ENCODE measurements at regions not wholly inside any gene's neighbourhood (a gene's known extent, or its start where the extent isn't known, plus 50 kb on each side); places are given as distances from the start of the nearest gene placed in this dataset.

DNA sequence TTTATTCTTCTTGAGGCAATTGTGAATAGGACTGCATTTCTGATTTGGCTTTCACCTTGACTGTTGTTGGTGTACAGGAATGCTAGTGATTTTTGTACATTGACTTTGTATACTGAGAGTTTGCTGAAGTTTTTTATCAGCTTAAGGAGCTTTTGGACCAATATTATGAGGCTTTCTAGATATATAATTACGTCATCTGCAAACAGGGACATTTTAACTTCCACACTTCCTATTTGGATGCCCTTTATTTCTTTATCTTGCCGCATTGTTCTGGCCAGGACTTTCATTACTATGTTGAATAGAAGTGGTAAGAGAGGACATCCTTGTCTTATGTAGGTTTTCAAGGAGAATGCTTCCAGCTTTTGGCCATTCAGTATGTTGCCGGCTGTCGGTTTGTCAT, 425.4 kb upstream of the CHAC2 start:
- Histone ChIP-seq H3K4me2 (ENCODE audit: low read depth, low read length) (no peak overlapping the region), H3K36me3 (replicated peaks; ENCODE audit: insufficient read depth, low read length) (no peaks in the 10 kb centered on the region), H3K79me2 (ENCODE audit: low read length) (no peaks in the 10 kb centered on the region), H4K20me1 (ENCODE audit: insufficient read depth, low read length) (no peaks in the 10 kb centered on the region), H3K9me2 (replicated peaks; ENCODE audit: insufficient read depth, low read length) (no peaks in the 10 kb centered on the region), H3K4me3 (ENCODE audit: low read length) (no peak overlapping the region), H3K27me3 (replicated peaks; ENCODE audit: insufficient read depth, low read length) (no peaks in the 10 kb centered on the region), H3K9me3 (replicated peaks; ENCODE audit: insufficient read depth, low read length) (no peaks in the 10 kb centered on the region), H3K27ac (ENCODE audit: low read length) (no peak overlapping the region), H3F3A (ENCODE audit: insufficient read depth, low read length) (no peaks in the 10 kb centered on the region), H3K9ac (ENCODE audit: low read length) (no peak overlapping the region), H2AFZ (ENCODE audit: low read length) (no peak overlapping the region), H3K4me1 (ENCODE audit: low read length) (no peaks in the 10 kb centered on the region)
- TF ChIP-seq CTCF (IDR thresholded peaks at IDR 0.05; ENCODE audit: low read length) (no peak), EZH2 (optimal IDR thresholded peaks at IDR 0.05; ENCODE audit: low read depth, low read length) (no peak), EZH2phosphoT487 (IDR thresholded peaks at IDR 0.05; ENCODE audit: low read length) (no peak)
- DNase-seq, result no peak

- H3F3A ChIP-seq (ENCODE audit: insufficient read depth, low read length), result no peaks in the 10 kb centered on the region
- no peak overlapping the region for H3K4me2 ChIP-seq (ENCODE audit: low read depth, low read length)
- no peaks in the 10 kb centered on the region for H4K20me1 ChIP-seq (ENCODE audit: insufficient read depth, low read length)
Measured at GRCh38 chr2:53334610-53335009, 433.0 kb upstream of the CHAC2 start.

DNA sequence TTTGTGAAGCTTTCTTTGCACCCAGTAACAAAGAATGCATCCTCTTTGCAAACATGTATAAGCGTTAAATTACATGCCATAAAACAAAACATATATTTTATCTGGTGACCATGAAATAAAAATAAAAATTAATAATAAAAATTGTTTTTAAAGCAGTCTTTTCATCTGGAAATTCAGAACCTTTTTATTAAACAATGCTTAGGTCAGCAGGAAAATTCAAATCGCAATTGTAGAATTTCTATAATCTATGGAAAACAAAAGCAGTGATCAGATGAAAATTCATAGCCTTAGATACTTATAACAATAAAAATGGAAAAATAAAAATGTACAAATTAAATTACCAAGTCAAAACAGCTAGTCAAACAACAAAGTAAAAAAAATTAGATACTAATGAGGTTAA, 435.9 kb upstream of the CHAC2 start:
- Histone ChIP-seq H3K9me3 (replicated peaks; ENCODE audit: insufficient read depth, low read length) (no peaks in the 10 kb centered on the region), H4K20me1 (ENCODE audit: insufficient read depth, low read length) (no peaks in the 10 kb centered on the region), H3K36me3 (replicated peaks; ENCODE audit: insufficient read depth, low read length) (no peaks in the 10 kb centered on the region), H3K27ac (ENCODE audit: low read length) (no peak overlapping the region), H3K4me2 (ENCODE audit: low read depth, low read length) (no peak overlapping the region), H3K79me2 (ENCODE audit: low read length) (no peaks in the 10 kb centered on the region), H3F3A (ENCODE audit: insufficient read depth, low read length) (no peaks in the 10 kb centered on the region), H3K9ac (ENCODE audit: low read length) (no peak overlapping the region), H2AFZ (ENCODE audit: low read length) (no peak overlapping the region), H3K4me3 (ENCODE audit: low read length) (no peak overlapping the region), H3K4me1 (ENCODE audit: low read length) (no peaks in the 10 kb centered on the region), H3K27me3 (replicated peaks; ENCODE audit: insufficient read depth, low read length) (no peaks in the 10 kb centered on the region), H3K9me2 (replicated peaks; ENCODE audit: insufficient read depth, low read length) (no peaks in the 10 kb centered on the region)
- DNase-seq, result no peak
- no peak for TF ChIP-seq CTCF (IDR thresholded peaks at IDR 0.05; ENCODE audit: low read length)
- TF ChIP-seq EZH2phosphoT487 (IDR thresholded peaks at IDR 0.05; ENCODE audit: low read length), result no peak
- no peak for TF ChIP-seq EZH2 (optimal IDR thresholded peaks at IDR 0.05; ENCODE audit: low read depth, low read length)

More at GRCh38 chr2:53334610-53335009, 433.0 kb upstream of the CHAC2 start:
- Histone ChIP-seq H3K27me3 (replicated peaks; ENCODE audit: insufficient read depth, low read length) (no peaks in the 10 kb centered on the region), H3K27ac (ENCODE audit: low read length) (no peak overlapping the region), H3K79me2 (ENCODE audit: low read length) (no peaks in the 10 kb centered on the region), H2AFZ (ENCODE audit: low read length) (no peak overlapping the region), H3K4me3 (ENCODE audit: low read length) (no peak overlapping the region), H3K9me2 (replicated peaks; ENCODE audit: insufficient read depth, low read length) (no peaks in the 10 kb centered on the region), H3K9me3 (replicated peaks; ENCODE audit: insufficient read depth, low read length) (no peaks in the 10 kb centered on the region), H3K4me1 (ENCODE audit: low read length) (no peaks in the 10 kb centered on the region), H3K9ac (ENCODE audit: low read length) (no peak overlapping the region), H3K36me3 (replicated peaks; ENCODE audit: insufficient read depth, low read length) (no peaks in the 10 kb centered on the region)
- no peak for DNase-seq
- TF ChIP-seq EZH2phosphoT487 (IDR thresholded peaks at IDR 0.05; ENCODE audit: low read length), result no peak
- no peak for TF ChIP-seq CTCF (IDR thresholded peaks at IDR 0.05; ENCODE audit: low read length)
- TF ChIP-seq EZH2 (optimal IDR thresholded peaks at IDR 0.05; ENCODE audit: low read depth, low read length), result no peak
